ENCODE measurements at regions not wholly inside any gene's neighbourhood (a gene's known extent, or its start where the extent isn't known, plus 50 kb on each side); places are given as distances from the start of the nearest gene placed in this dataset.

- TF ChIP-seq CTCF (IDR thresholded peaks at IDR 0.05) (no peak), EZH2 (IDR thresholded peaks at IDR 0.05; ENCODE audit: borderline replicate concordance, insufficient read depth, low read depth, low read length, poor library complexity, severe bottlenecking) (no peak)
- Histone ChIP-seq H3K27me3 (replicated peaks in 1 of 4; ENCODE audit: control extremely low read depth in 1 of 4, control insufficient read depth in 3 of 4, insufficient read depth in 4 of 4, low read length in 3 of 4) (no peaks in the 10 kb centered on the region), H3K27ac (ENCODE audit: low read length in 2 of 2) (no peak overlapping the region), H3K4me1 (ENCODE audit: control insufficient read depth in 2 of 2, insufficient read depth in 2 of 2, low read length in 2 of 2) (no peaks in the 10 kb centered on the region), H3K36me3 (replicated peaks in 1 of 2; ENCODE audit: control extremely low read depth in 1 of 2, control insufficient read depth in 1 of 2, extremely low read depth in 1 of 2, insufficient read depth in 2 of 2, low read length in 1 of 2) (no peaks in the 10 kb centered on the region), H3K9ac (ENCODE audit: low read length) (no peak overlapping the region), H4K20me1 (ENCODE audit: control insufficient read depth, insufficient read depth, low read length, poor library complexity, severe bottlenecking) (no peaks in the 10 kb centered on the region), H3K4me2 (replicated peaks; ENCODE audit: low read depth, low read length, poor library complexity, severe bottlenecking) (no peak overlapping the region), H3K9me3 (ENCODE audit: control extremely low read depth in 1 of 3, control insufficient read depth in 2 of 3, insufficient read depth in 1 of 3, low read length in 2 of 3) (peaks cover 0 to 10% (median 0%) of the 10 kb centered on the region in 3 donors), H2AFZ (ENCODE audit: insufficient read depth, low read depth, low read length, poor library complexity, severe bottlenecking) (no peak overlapping the region), H3K79me2 (ENCODE audit: control insufficient read depth, insufficient read depth, low read length) (no peaks in the 10 kb centered on the region), H3K4me3 (ENCODE audit: control extremely low read depth in 1 of 5, extremely low read depth in 1 of 5, insufficient read depth in 1 of 5, low read depth in 2 of 5, low read length in 4 of 5) (no peak overlapping the region)
- intact Hi-C loops (cut with micrococcal nuclease) = no loop called here
- no peak overlapping the region for H3K27ac Mint-ChIP-seq
- POLR2A ChIA-PET = no interaction called here
- DNase-seq (no peak), ATAC-seq (ENCODE audit: low read depth) (no peak)
- no peaks in the 10 kb centered on the region for H3K9me3 Mint-ChIP-seq (ENCODE audit: insufficient read depth)
- H3K4me1 Mint-ChIP-seq = no peaks in the 10 kb centered on the region
- no peaks in the 10 kb centered on the region for H3K27me3 Mint-ChIP-seq
- CTCF ChIA-PET = no interaction called here
- no peak overlapping the region for H3K4me3 Mint-ChIP-seq
These were observed 261.6 kb downstream of the SLITRK1 start for GRCh38 chr13:83620530-83621220.

- no peak overlapping the region for H3K9ac ChIP-seq (ENCODE audit: low read length)
- Mint-ChIP-seq H3K27ac (no peak overlapping the region), H3K27me3 (no peaks in the 10 kb centered on the region), H3K4me1 (no peaks in the 10 kb centered on the region), H3K4me3 (no peak overlapping the region), H3K9me3 (ENCODE audit: insufficient read depth) (peaks cover 3% of the 10 kb centered on the region)
- ChIA-PET POLR2A (no interaction called here), CTCF (no interaction called here)
- ATAC-seq (ENCODE audit: low read depth) (no peak), DNase-seq (no peak)
- no peak overlapping the region for H3K4me3 ChIP-seq (ENCODE audit: control extremely low read depth in 1 of 5, extremely low read depth in 1 of 5, insufficient read depth in 1 of 5, low read depth in 2 of 5, low read length in 4 of 5)
- H3K36me3 ChIP-seq (replicated peaks in 1 of 2; ENCODE audit: control extremely low read depth in 1 of 2, control insufficient read depth in 1 of 2, extremely low read depth in 1 of 2, insufficient read depth in 2 of 2, low read length in 1 of 2) = no peaks in the 10 kb centered on the region
- H3K9me3 ChIP-seq (ENCODE audit: control extremely low read depth in 1 of 3, control insufficient read depth in 2 of 3, insufficient read depth in 1 of 3, low read length in 2 of 3) = peaks cover 0 to 10% (median 0%) of the 10 kb centered on the region in 3 donors
- TF ChIP-seq EZH2 (IDR thresholded peaks at IDR 0.05; ENCODE audit: borderline replicate concordance, insufficient read depth, low read depth, low read length, poor library complexity, severe bottlenecking) = no peak
- TF ChIP-seq CTCF (IDR thresholded peaks at IDR 0.05) = no peak
- no peak overlapping the region for H3K27ac ChIP-seq (ENCODE audit: low read length in 2 of 2)
- H3K4me2 ChIP-seq (replicated peaks; ENCODE audit: low read depth, low read length, poor library complexity, severe bottlenecking) = no peak overlapping the region
- H3K4me1 ChIP-seq (ENCODE audit: control insufficient read depth in 2 of 2, insufficient read depth in 2 of 2, low read length in 2 of 2) = no peaks in the 10 kb centered on the region
- intact Hi-C loops (cut with micrococcal nuclease) = no loop called here
- H3K79me2 ChIP-seq (ENCODE audit: control insufficient read depth, insufficient read depth, low read length) = no peaks in the 10 kb centered on the region
- H2AFZ ChIP-seq (ENCODE audit: insufficient read depth, low read depth, low read length, poor library complexity, severe bottlenecking) = no peak overlapping the region
- H4K20me1 ChIP-seq (ENCODE audit: control insufficient read depth, insufficient read depth, low read length, poor library complexity, severe bottlenecking) = no peaks in the 10 kb centered on the region
- no peaks in the 10 kb centered on the region for H3K27me3 ChIP-seq (replicated peaks in 1 of 4; ENCODE audit: control extremely low read depth in 1 of 4, control insufficient read depth in 3 of 4, insufficient read depth in 4 of 4, low read length in 3 of 4)
These were observed 263.3 kb downstream of the SLITRK1 start for GRCh38 chr13:83618966-83619365.
